Right atrium auricular region (tissue), 2 donors: ENCODE measurements at regions not wholly inside any gene's neighbourhood (a gene's known extent, or its start where the extent isn't known, plus 50 kb on each side); places are given as distances from the start of the nearest gene placed in this dataset.

ENCODE experiments used
- DNase-seq: peaks from one replicate; pipeline ENCODE4 v3.0.0-alpha.2; 2019; ENCODE audit warnings: low spot score
- H3K27ac ChIP-seq, 2 donors: fragments of 200-600 bp; sonication (generic); 1 replicate in 1 of 2; 2 replicates in 1 of 2; pipeline ENCODE4 v1.5.1; 2016 to 2019
- H3K27me3 ChIP-seq, 2 donors: fragments of 200-600 bp; sonication (generic); one replicate each; pipeline versions ENCODE4 v1.5.1 to v1.6.0; 2017 to 2019
- H3K36me3 ChIP-seq: fragments of 200-600 bp; sonication (generic); one replicate; pipeline ENCODE4 v1.5.1; 2016
- H3K4me1 ChIP-seq, 2 donors: fragments of 200-600 bp; sonication (generic); one replicate each; pipeline versions ENCODE4 v1.5.1 to v1.6.0; 2017 to 2019
- H3K4me3 ChIP-seq, 2 donors: fragments of 200-600 bp; sonication (generic); 1 replicate in 1 of 2; 2 replicates in 1 of 2; pipeline ENCODE4 v1.5.1; 2017 to 2019; ENCODE audit warnings: mild to moderate bottlenecking in 1 of 2, moderate library complexity in 1 of 2
- H3K9me3 ChIP-seq, 2 donors: fragments of 200-600 bp; sonication (generic); one replicate each; pipeline ENCODE4 v1.5.1; 2019
- TF ChIP-seq, protein P1 (sequence below), 2 donors: fragments of 200-600 bp; sonication (generic); IDR thresholded peaks; one replicate each; pipeline ENCODE4 v1.5.1; 2019; ENCODE audit warnings: antibody characterized with exemption in 2 of 2

GRCh38 chr1:164177118-164177517 lies 381.9 kb upstream of the PBX1 start:
- Histone ChIP-seq H3K9me3 (no peaks in the 10 kb centered on the region), H3K27me3 (no peaks in the 10 kb centered on the region), H3K4me3 (no peak overlapping the region), H3K4me1 (no peaks in the 10 kb centered on the region), H3K27ac (no peak overlapping the region), H3K36me3 (no peaks in the 10 kb centered on the region)
- TF ChIP-seq, protein P1, sequence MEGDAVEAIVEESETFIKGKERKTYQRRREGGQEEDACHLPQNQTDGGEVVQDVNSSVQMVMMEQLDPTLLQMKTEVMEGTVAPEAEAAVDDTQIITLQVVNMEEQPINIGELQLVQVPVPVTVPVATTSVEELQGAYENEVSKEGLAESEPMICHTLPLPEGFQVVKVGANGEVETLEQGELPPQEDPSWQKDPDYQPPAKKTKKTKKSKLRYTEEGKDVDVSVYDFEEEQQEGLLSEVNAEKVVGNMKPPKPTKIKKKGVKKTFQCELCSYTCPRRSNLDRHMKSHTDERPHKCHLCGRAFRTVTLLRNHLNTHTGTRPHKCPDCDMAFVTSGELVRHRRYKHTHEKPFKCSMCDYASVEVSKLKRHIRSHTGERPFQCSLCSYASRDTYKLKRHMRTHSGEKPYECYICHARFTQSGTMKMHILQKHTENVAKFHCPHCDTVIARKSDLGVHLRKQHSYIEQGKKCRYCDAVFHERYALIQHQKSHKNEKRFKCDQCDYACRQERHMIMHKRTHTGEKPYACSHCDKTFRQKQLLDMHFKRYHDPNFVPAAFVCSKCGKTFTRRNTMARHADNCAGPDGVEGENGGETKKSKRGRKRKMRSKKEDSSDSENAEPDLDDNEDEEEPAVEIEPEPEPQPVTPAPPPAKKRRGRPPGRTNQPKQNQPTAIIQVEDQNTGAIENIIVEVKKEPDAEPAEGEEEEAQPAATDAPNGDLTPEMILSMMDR (IDR thresholded peaks at IDR 0.05): no peak
- DNase-seq: no peak

DNA sequence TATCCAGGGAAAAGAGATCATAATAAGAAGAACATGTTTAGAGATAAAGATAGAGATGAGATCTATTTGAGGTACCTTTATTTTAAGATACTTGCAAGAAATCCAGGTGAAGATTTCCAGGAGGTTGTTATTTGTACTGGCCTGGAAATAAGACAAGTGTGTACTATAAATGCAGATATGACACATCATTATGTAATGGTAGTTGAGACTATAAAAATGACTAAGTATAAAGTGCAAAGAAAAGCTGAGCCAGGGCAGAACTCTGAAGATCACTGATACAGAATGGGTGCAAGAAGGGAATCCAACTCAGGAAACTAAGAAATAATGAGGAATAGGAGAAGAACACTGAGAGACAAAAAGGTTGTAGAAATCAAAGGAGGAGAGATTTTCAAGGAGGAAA lies 378.2 kb upstream of the PBX1 start:
- no peak for DNase-seq
- TF ChIP-seq, protein P1 (IDR thresholded peaks at IDR 0.05): no peak
- no peaks in the 10 kb centered on the region for H3K4me1 ChIP-seq
- H3K27ac ChIP-seq: no peak overlapping the region
- no peaks in the 10 kb centered on the region for H3K27me3 ChIP-seq
- H3K36me3 ChIP-seq: no peaks in the 10 kb centered on the region
- H3K4me3 ChIP-seq: no peak overlapping the region
- no peaks in the 10 kb centered on the region for H3K9me3 ChIP-seq

- no peaks in the 10 kb centered on the region for H3K27me3 ChIP-seq
- H3K9me3 ChIP-seq: no peaks in the 10 kb centered on the region
- no peaks in the 10 kb centered on the region for H3K36me3 ChIP-seq
- no peaks in the 10 kb centered on the region for H3K4me1 ChIP-seq
- no peak for DNase-seq
- TF ChIP-seq, protein P1 (IDR thresholded peaks at IDR 0.05): no peak
- H3K27ac ChIP-seq: no peak overlapping the region
- no peak overlapping the region for H3K4me3 ChIP-seq
These were observed 374.9 kb upstream of the PBX1 start for GRCh38 chr1:164183854-164184635.

- TF ChIP-seq, protein P1 (IDR thresholded peaks at IDR 0.05): no peak
- Histone ChIP-seq H3K36me3 (no peaks in the 10 kb centered on the region), H3K4me1 (no peaks in the 10 kb centered on the region), H3K27ac (no peak overlapping the region), H3K27me3 (no peaks in the 10 kb centered on the region), H3K9me3 (no peaks in the 10 kb centered on the region), H3K4me3 (no peak overlapping the region)
- no peak for DNase-seq
These were observed 372.1 kb upstream of the PBX1 start for GRCh38 chr1:164186881-164187280.

- H3K4me1 ChIP-seq: no peaks in the 10 kb centered on the region
- no peaks in the 10 kb centered on the region for H3K36me3 ChIP-seq
- H3K27me3 ChIP-seq: no peaks in the 10 kb centered on the region
- no peak for DNase-seq
- TF ChIP-seq, protein P1 (IDR thresholded peaks at IDR 0.05): no peak
- no peaks in the 10 kb centered on the region for H3K9me3 ChIP-seq
- H3K4me3 ChIP-seq: no peak overlapping the region
- H3K27ac ChIP-seq: no peak overlapping the region
These were observed 370.5 kb upstream of the PBX1 start for GRCh38 chr1:164188497-164188896.

DNA sequence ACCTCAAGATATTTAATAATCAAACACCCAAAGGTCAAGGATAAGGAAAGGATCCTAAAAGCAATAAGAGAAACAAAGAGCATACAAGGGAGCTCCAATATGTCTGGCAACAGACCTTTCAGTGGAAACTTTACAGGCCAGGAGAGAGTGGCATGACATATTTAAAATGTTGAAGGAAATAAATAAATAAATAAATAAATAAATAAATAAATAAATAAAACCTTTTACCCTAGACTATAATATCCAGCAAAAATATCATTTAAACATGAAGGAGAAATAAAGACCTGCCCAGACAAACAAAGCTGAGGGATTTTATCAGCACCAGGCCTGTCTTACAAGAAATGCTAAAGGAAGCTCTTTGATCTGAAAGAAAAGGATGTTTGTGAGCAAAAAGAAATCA lies 367.8 kb upstream of the PBX1 start:
- no peak overlapping the region for H3K27ac ChIP-seq
- no peaks in the 10 kb centered on the region for H3K36me3 ChIP-seq
- TF ChIP-seq, protein P1 (IDR thresholded peaks at IDR 0.05): no peak

More for the DNA sequence above, 367.8 kb upstream of the PBX1 start:
- Histone ChIP-seq H3K9me3 (no peaks in the 10 kb centered on the region), H3K4me3 (no peak overlapping the region), H3K4me1 (no peaks in the 10 kb centered on the region), H3K27me3 (no peaks in the 10 kb centered on the region)
- no peak for DNase-seq
